ENCODE measurements at regions not wholly inside any gene's neighbourhood (a gene's known extent, or its start where the extent isn't known, plus 50 kb on each side); places are given as distances from the start of the nearest gene placed in this dataset.

- H3K4me2 ChIP-seq (replicated peaks; ENCODE audit: low read depth, low read length, poor library complexity, severe bottlenecking) = no peak overlapping the region
- intact Hi-C loops (cut with micrococcal nuclease) = no loop called here
- ATAC-seq (ENCODE audit: low read depth) (no peak), DNase-seq (no peak)
- peaks cover 4% of the 10 kb centered on the region for H3K9me3 Mint-ChIP-seq (ENCODE audit: insufficient read depth)
- H3K4me3 Mint-ChIP-seq = no peak overlapping the region
- ChIA-PET CTCF (no interaction called here), POLR2A (no interaction called here)
- WGBS (ENCODE audit: insufficient coverage) = 100% methylated on average over 1 of the region's 2 CpGs
- H3K4me3 ChIP-seq (ENCODE audit: control extremely low read depth in 1 of 5, extremely low read depth in 1 of 5, insufficient read depth in 1 of 5, low read depth in 2 of 5, low read length in 4 of 5) = no peak overlapping the region
- peaks cover 0 to 8% (median 5%) of the 10 kb centered on the region in 4 experiments for H3K27me3 ChIP-seq (replicated peaks in 1 of 4; ENCODE audit: control extremely low read depth in 1 of 4, control insufficient read depth in 3 of 4, insufficient read depth in 4 of 4, low read length in 3 of 4)
- H3K36me3 ChIP-seq (replicated peaks in 1 of 2; ENCODE audit: control extremely low read depth in 1 of 2, control insufficient read depth in 1 of 2, extremely low read depth in 1 of 2, insufficient read depth in 2 of 2, low read length in 1 of 2) = no peaks in the 10 kb centered on the region
- H3K79me2 ChIP-seq (ENCODE audit: control insufficient read depth, insufficient read depth, low read length) = no peaks in the 10 kb centered on the region
- TF ChIP-seq EZH2 (IDR thresholded peaks at IDR 0.05; ENCODE audit: borderline replicate concordance, insufficient read depth, low read depth, low read length, poor library complexity, severe bottlenecking) = no peak
- TF ChIP-seq CTCF (IDR thresholded peaks at IDR 0.05) = no peak
- no peak overlapping the region for H3K27ac Mint-ChIP-seq
- H3K9ac ChIP-seq (ENCODE audit: low read length) = no peak overlapping the region
- peaks cover 35% of the 10 kb centered on the region for H3K27me3 Mint-ChIP-seq
- H3K9me3 ChIP-seq (ENCODE audit: control extremely low read depth in 1 of 3, control insufficient read depth in 2 of 3, insufficient read depth in 1 of 3, low read length in 2 of 3) = peaks cover 1 to 47% (median 8%) of the 10 kb centered on the region in 3 donors
- no peaks in the 10 kb centered on the region for H3K4me1 ChIP-seq (ENCODE audit: control insufficient read depth in 2 of 2, insufficient read depth in 2 of 2, low read length in 2 of 2)
- H3K4me1 Mint-ChIP-seq = no peaks in the 10 kb centered on the region
- H4K20me1 ChIP-seq (ENCODE audit: control insufficient read depth, insufficient read depth, low read length, poor library complexity, severe bottlenecking) = no peaks in the 10 kb centered on the region
- H3K27ac ChIP-seq (ENCODE audit: low read length in 2 of 2) = no peak overlapping the region
- no peak overlapping the region for H2AFZ ChIP-seq (ENCODE audit: insufficient read depth, low read depth, low read length, poor library complexity, severe bottlenecking)
Measured at GRCh38 chr6:28751963-28752350, 171.8 kb downstream of the TRIM27 start.

GRCh38 chr6:28757429-28758045, 166.2 kb downstream of the TRIM27 start:
- Mint-ChIP-seq H3K27ac (no peak overlapping the region), H3K27me3 (peaks cover 32% of the 10 kb centered on the region), H3K4me3 (no peak overlapping the region), H3K4me1 (no peaks in the 10 kb centered on the region), H3K9me3 (ENCODE audit: insufficient read depth) (no peaks in the 10 kb centered on the region)
- Histone ChIP-seq H3K36me3 (replicated peaks in 1 of 2; ENCODE audit: control extremely low read depth in 1 of 2, control insufficient read depth in 1 of 2, extremely low read depth in 1 of 2, insufficient read depth in 2 of 2, low read length in 1 of 2) (no peaks in the 10 kb centered on the region), H3K79me2 (ENCODE audit: control insufficient read depth, insufficient read depth, low read length) (no peaks in the 10 kb centered on the region), H3K27me3 (replicated peaks in 1 of 4; ENCODE audit: control extremely low read depth in 1 of 4, control insufficient read depth in 3 of 4, insufficient read depth in 4 of 4, low read length in 3 of 4) (peaks cover 0 to 18% (median 7%) of the 10 kb centered on the region in 4 experiments), H3K9ac (ENCODE audit: low read length) (no peak overlapping the region), H3K27ac (ENCODE audit: low read length in 2 of 2) (no peak overlapping the region), H3K9me3 (ENCODE audit: control extremely low read depth in 1 of 3, control insufficient read depth in 2 of 3, insufficient read depth in 1 of 3, low read length in 2 of 3) (peaks cover 0 to 22% (median 2%) of the 10 kb centered on the region in 3 donors), H4K20me1 (ENCODE audit: control insufficient read depth, insufficient read depth, low read length, poor library complexity, severe bottlenecking) (no peaks in the 10 kb centered on the region), H3K4me2 (replicated peaks; ENCODE audit: low read depth, low read length, poor library complexity, severe bottlenecking) (no peak overlapping the region), H3K4me1 (ENCODE audit: control insufficient read depth in 2 of 2, insufficient read depth in 2 of 2, low read length in 2 of 2) (no peaks in the 10 kb centered on the region), H3K4me3 (ENCODE audit: control extremely low read depth in 1 of 5, extremely low read depth in 1 of 5, insufficient read depth in 1 of 5, low read depth in 2 of 5, low read length in 4 of 5) (no peak overlapping the region), H2AFZ (ENCODE audit: insufficient read depth, low read depth, low read length, poor library complexity, severe bottlenecking) (no peak overlapping the region)
- POLR2A ChIA-PET = no interaction called here
- CTCF ChIA-PET = no interaction called here
- ATAC-seq (ENCODE audit: low read depth) = no peak
- intact Hi-C loops (cut with micrococcal nuclease) = no loop called here
- WGBS (ENCODE audit: insufficient coverage) = 77% methylated on average over 28 of the region's 33 CpGs
- TF ChIP-seq CTCF (IDR thresholded peaks at IDR 0.05) = no peak
- no peak for TF ChIP-seq EZH2 (IDR thresholded peaks at IDR 0.05; ENCODE audit: borderline replicate concordance, insufficient read depth, low read depth, low read length, poor library complexity, severe bottlenecking)
- no peak for DNase-seq

Data from B cell (primary cell).